ENCODE measurements at regions not wholly inside any gene's neighbourhood (a gene's known extent, or its start where the extent isn't known, plus 50 kb on each side); places are given as distances from the start of the nearest gene placed in this dataset.

DNA sequence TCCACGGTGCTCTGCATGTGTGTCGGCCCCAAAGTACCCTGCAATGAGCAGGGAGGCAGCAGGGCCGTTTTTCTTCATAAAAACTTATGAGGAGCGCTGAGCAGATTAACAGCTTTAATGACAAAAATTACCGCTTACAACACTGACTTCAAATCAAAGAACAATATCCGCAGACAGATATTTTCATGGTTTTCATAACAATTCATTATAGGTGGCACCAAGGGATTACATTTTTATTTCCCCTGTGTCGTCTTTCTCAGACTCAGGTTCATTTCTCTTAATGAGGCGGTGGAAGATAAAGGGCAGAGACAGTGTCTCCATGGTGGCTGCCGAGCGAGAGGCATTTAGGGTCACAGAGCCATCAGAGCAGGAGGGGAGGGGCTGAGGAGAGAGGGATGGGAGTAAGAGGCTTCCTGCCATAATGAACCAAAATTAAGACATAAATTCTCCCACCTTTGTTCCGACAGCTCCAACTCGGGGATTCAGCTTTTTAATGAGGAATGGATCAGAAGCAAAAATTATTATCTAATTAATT lies 240.7 kb upstream of the CLINT1 start:
- peaks cover 9% of the 10 kb centered on the region for H3K9me3 Mint-ChIP-seq
- ATAC-seq (no peak), DNase-seq (ENCODE audit: low spot score) (no peak)
- no peaks in the 10 kb centered on the region for H3K27me3 Mint-ChIP-seq (ENCODE audit: low read depth)
- ChIA-PET CTCF (no interaction called here), POLR2A (no interaction called here)
- H3K4me1 Mint-ChIP-seq, result no peaks in the 10 kb centered on the region
- H3K4me3 Mint-ChIP-seq, result no peak overlapping the region
- H3K36me3 Mint-ChIP-seq, result no peaks in the 10 kb centered on the region
- no peak overlapping the region for H3K27ac Mint-ChIP-seq
- TF ChIP-seq ZNF121 (CRISPR knock-in tag; IDR thresholded peaks at IDR 0.05) (no peak), FOXP1 (CRISPR knock-in tag; IDR thresholded peaks at IDR 0.05; ENCODE audit: borderline replicate concordance) (no peak), ZNF219 (CRISPR knock-in tag; IDR thresholded peaks at IDR 0.05; ENCODE audit: borderline replicate concordance) (no peak), MXD4 (CRISPR knock-in tag; IDR thresholded peaks at IDR 0.05; ENCODE audit: borderline replicate concordance) (no peak), MYBL2 (CRISPR knock-in tag; IDR thresholded peaks at IDR 0.05) (no peak)
- TF ChIP-seq, protein P1, sequence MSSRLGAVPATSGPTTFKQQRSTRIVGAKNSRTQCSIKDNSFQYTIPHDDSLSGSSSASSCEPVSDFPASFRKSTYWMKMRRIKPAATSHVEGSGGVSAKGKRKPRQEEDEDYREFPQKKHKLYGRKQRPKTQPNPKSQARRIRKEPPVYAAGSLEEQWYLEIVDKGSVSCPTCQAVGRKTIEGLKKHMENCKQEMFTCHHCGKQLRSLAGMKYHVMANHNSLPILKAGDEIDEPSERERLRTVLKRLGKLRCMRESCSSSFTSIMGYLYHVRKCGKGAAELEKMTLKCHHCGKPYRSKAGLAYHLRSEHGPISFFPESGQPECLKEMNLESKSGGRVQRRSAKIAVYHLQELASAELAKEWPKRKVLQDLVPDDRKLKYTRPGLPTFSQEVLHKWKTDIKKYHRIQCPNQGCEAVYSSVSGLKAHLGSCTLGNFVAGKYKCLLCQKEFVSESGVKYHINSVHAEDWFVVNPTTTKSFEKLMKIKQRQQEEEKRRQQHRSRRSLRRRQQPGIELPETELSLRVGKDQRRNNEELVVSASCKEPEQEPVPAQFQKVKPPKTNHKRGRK (CRISPR knock-in tag; IDR thresholded peaks at IDR 0.05; ENCODE audit: borderline replicate concordance), result no peak
- TF ChIP-seq, protein P2, sequence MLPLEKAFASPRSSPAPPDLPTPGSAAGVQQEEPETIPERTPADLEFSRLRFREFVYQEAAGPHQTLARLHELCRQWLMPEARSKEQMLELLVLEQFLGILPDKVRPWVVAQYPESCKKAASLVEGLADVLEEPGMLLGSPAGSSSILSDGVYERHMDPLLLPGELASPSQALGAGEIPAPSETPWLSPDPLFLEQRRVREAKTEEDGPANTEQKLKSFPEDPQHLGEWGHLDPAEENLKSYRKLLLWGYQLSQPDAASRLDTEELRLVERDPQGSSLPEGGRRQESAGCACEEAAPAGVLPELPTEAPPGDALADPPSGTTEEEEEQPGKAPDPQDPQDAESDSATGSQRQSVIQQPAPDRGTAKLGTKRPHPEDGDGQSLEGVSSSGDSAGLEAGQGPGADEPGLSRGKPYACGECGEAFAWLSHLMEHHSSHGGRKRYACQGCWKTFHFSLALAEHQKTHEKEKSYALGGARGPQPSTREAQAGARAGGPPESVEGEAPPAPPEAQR (CRISPR knock-in tag; IDR thresholded peaks at IDR 0.05), result no peak

DNA sequence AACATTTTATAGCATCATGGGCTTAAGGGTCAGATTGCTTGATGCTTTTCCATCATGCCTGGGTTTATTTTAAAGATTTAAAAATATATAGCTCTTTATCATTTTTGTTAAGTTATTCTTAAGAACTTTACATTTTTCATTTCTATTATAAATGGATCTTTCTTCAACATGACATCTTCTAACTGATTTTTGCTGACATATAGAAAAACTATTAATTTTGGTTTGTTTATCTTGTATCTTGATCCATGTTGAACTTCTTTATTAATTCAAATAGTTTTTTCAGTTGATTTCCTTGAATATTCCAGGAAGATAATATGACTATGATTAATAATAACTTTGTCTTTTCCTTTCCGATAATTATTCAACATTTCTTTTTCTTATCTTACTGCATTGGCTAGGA lies 237.9 kb upstream of the CLINT1 start:
- Mint-ChIP-seq H3K4me1 (no peaks in the 10 kb centered on the region), H3K27me3 (ENCODE audit: low read depth) (no peaks in the 10 kb centered on the region), H3K27ac (no peak overlapping the region), H3K36me3 (no peaks in the 10 kb centered on the region), H3K9me3 (peaks cover 6% of the 10 kb centered on the region), H3K4me3 (no peak overlapping the region)
- ChIA-PET POLR2A (no interaction called here), CTCF (no interaction called here)
- no peak for DNase-seq (ENCODE audit: low spot score)
- no peak for ATAC-seq
- TF ChIP-seq, protein P3, sequence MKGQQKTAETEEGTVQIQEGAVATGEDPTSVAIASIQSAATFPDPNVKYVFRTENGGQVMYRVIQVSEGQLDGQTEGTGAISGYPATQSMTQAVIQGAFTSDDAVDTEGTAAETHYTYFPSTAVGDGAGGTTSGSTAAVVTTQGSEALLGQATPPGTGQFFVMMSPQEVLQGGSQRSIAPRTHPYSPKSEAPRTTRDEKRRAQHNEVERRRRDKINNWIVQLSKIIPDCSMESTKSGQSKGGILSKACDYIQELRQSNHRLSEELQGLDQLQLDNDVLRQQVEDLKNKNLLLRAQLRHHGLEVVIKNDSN (CRISPR knock-in tag; IDR thresholded peaks at IDR 0.05), result no peak
- TF ChIP-seq SP1 (CRISPR knock-in tag; conservative IDR thresholded peaks at IDR 0.05) (no peak), ZNF317 (CRISPR knock-in tag; IDR thresholded peaks at IDR 0.05; ENCODE audit: borderline replicate concordance, low read depth) (no peak), NR1H2 (CRISPR knock-in tag; IDR thresholded peaks at IDR 0.05) (no peak), TCF7 (CRISPR knock-in tag; IDR thresholded peaks at IDR 0.05; ENCODE audit: low read depth) (no peak), KAT7 (CRISPR knock-in tag; IDR thresholded peaks at IDR 0.05; ENCODE audit: borderline replicate concordance) (no peak), GTF2I (CRISPR knock-in tag; conservative IDR thresholded peaks at IDR 0.05) (no peak), OVOL2 (CRISPR knock-in tag; IDR thresholded peaks at IDR 0.05; ENCODE audit: borderline replicate concordance) (no peak), JUN (CRISPR knock-in tag; IDR thresholded peaks at IDR 0.05) (no peak)
- TF ChIP-seq, protein P4, sequence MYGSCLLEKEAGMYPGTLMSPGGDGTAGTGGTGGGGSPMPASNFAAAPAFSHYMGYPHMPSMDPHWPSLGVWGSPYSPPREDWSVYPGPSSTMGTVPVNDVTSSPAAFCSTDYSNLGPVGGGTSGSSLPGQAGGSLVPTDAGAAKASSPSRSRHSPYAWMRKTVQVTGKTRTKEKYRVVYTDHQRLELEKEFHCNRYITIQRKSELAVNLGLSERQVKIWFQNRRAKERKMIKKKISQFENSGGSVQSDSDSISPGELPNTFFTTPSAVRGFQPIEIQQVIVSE (CRISPR knock-in tag; IDR thresholded peaks at IDR 0.05; ENCODE audit: borderline replicate concordance), result no peak
- TF ChIP-seq, protein P5, sequence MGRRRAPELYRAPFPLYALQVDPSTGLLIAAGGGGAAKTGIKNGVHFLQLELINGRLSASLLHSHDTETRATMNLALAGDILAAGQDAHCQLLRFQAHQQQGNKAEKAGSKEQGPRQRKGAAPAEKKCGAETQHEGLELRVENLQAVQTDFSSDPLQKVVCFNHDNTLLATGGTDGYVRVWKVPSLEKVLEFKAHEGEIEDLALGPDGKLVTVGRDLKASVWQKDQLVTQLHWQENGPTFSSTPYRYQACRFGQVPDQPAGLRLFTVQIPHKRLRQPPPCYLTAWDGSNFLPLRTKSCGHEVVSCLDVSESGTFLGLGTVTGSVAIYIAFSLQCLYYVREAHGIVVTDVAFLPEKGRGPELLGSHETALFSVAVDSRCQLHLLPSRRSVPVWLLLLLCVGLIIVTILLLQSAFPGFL (CRISPR knock-in tag; IDR thresholded peaks at IDR 0.05; ENCODE audit: borderline replicate concordance), result no peak
- TF ChIP-seq, protein P6, sequence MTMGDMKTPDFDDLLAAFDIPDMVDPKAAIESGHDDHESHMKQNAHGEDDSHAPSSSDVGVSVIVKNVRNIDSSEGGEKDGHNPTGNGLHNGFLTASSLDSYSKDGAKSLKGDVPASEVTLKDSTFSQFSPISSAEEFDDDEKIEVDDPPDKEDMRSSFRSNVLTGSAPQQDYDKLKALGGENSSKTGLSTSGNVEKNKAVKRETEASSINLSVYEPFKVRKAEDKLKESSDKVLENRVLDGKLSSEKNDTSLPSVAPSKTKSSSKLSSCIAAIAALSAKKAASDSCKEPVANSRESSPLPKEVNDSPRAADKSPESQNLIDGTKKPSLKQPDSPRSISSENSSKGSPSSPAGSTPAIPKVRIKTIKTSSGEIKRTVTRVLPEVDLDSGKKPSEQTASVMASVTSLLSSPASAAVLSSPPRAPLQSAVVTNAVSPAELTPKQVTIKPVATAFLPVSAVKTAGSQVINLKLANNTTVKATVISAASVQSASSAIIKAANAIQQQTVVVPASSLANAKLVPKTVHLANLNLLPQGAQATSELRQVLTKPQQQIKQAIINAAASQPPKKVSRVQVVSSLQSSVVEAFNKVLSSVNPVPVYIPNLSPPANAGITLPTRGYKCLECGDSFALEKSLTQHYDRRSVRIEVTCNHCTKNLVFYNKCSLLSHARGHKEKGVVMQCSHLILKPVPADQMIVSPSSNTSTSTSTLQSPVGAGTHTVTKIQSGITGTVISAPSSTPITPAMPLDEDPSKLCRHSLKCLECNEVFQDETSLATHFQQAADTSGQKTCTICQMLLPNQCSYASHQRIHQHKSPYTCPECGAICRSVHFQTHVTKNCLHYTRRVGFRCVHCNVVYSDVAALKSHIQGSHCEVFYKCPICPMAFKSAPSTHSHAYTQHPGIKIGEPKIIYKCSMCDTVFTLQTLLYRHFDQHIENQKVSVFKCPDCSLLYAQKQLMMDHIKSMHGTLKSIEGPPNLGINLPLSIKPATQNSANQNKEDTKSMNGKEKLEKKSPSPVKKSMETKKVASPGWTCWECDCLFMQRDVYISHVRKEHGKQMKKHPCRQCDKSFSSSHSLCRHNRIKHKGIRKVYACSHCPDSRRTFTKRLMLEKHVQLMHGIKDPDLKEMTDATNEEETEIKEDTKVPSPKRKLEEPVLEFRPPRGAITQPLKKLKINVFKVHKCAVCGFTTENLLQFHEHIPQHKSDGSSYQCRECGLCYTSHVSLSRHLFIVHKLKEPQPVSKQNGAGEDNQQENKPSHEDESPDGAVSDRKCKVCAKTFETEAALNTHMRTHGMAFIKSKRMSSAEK (CRISPR knock-in tag; IDR thresholded peaks at IDR 0.05; ENCODE audit: borderline replicate concordance), result no peak

Data from WTC11 (cell line).